WERI-Rb-1 (cell line): ENCODE measurements at regions not wholly inside any gene's neighbourhood (a gene's known extent, or its start where the extent isn't known, plus 50 kb on each side); places are given as distances from the start of the nearest gene placed in this dataset.

Experiments used
- DNase-seq: peaks from one replicate; pipeline ENCODE4 v3.0.0-alpha.2; 2020
- H3K27ac ChIP-seq: fragments of 250-450 bp; sonication (Bioruptor Pico); 2 replicates; pipeline ENCODE4 v1.5.1; 2020; ENCODE audit warnings: mild to moderate bottlenecking, moderate library complexity
- H3K27me3 ChIP-seq: fragments of 250-450 bp; sonication (Bioruptor Pico); 2 replicates; pipeline ENCODE4 v1.5.1; 2021; ENCODE audit warnings: mild to moderate bottlenecking, low read depth, moderate library complexity; ENCODE audit not compliant: insufficient read depth, severe bottlenecking
- H3K36me3 ChIP-seq: fragments of 250-450 bp; sonication (Bioruptor Pico); 2 replicates; pipeline ENCODE4 v1.5.1; 2020; ENCODE audit warnings: mild to moderate bottlenecking, moderate library complexity
- H3K4me3 ChIP-seq: 2 replicates; pipeline ENCODE4 v1.5.1; 2011; ENCODE audit warnings: low read depth, mild to moderate bottlenecking, control low read depth, low read length
- H3K9me3 ChIP-seq: fragments of 250-450 bp; sonication (Bioruptor Pico); 2 replicates; pipeline ENCODE4 v1.5.1; 2021; ENCODE audit warnings: mild to moderate bottlenecking, moderate library complexity; ENCODE audit not compliant: severe bottlenecking
- CTCF ChIP-seq: IDR thresholded peaks from 2 replicates; pipeline ENCODE4 v1.5.1; 2011; ENCODE audit warnings: low read depth, mild to moderate bottlenecking, control low read depth, inconsistent platforms, low read length

DNA sequence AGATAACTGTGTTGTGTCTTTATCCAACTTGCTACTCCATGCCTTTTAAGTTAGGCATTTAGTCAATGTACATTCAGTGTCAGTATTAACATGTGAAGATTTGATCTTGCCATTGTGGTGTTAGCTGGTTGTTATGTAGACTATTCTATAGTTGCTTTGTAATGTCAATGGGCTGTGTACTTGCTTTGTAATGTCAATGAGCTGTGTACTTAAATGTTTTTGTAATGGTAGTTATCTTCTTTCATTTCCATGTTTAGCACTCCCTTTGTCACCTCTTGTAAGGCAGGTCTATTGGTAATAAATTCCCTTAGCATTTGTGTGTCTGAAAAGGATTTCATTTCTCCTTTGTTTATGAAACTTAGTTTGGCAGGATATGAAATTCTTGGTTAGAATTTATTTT lies 53.4 kb downstream of the MC4R start:
- no peak overlapping the region for H3K27ac ChIP-seq
- H3K36me3 ChIP-seq = no peaks in the 10 kb centered on the region
- TF ChIP-seq CTCF = no peak
- H3K4me3 ChIP-seq = no peak overlapping the region
- DNase-seq = no peak
- H3K27me3 ChIP-seq = no peaks in the 10 kb centered on the region
- H3K9me3 ChIP-seq = no peaks in the 10 kb centered on the region

DNA sequence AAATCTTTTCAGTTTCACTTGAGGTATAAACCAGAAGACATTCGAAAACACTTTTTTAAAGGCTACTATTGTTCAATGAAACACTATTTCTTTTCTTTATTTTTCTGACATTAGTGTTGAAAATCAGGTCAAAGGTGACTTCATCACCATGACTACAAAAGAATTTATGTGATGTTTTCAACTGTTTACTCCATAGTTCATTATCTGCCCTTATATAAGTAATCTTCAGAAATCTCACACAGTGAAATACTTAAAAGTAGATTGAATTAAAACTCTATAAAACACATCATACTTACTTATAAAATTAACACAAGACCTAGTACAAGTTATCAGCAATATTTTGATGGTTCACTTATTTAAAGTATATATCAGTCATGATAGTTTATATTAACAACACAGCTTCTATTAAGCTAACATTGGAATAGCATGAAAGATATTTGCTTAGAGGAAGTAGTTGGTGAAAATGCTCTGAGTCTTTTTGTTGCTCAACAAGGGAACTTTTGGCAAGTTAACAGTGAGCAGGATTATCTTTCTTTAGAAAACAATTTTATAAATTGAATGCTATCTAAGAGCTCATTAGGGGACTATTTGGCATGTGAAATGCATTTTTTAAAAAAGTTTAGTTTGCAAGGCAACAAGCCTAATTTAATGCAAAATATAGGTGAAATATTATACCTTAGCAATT lies 60.8 kb downstream of the MC4R start:
- Histone ChIP-seq H3K4me3 (no peak overlapping the region), H3K36me3 (no peaks in the 10 kb centered on the region), H3K27me3 (no peaks in the 10 kb centered on the region), H3K9me3 (no peaks in the 10 kb centered on the region), H3K27ac (no peak overlapping the region)
- no peak for DNase-seq
- TF ChIP-seq CTCF = no peak

GRCh38 chr18:60295674-60296073 lies 76.9 kb downstream of the MC4R start:
- H3K36me3 ChIP-seq = no peaks in the 10 kb centered on the region
- H3K9me3 ChIP-seq = no peaks in the 10 kb centered on the region
- no peak for TF ChIP-seq CTCF
- no peaks in the 10 kb centered on the region for H3K27me3 ChIP-seq
- H3K27ac ChIP-seq = no peak overlapping the region
- H3K4me3 ChIP-seq = no peak overlapping the region
- DNase-seq = no peak

GRCh38 chr18:60292186-60292585 lies 80.4 kb downstream of the MC4R start:
- TF ChIP-seq CTCF = no peak
- DNase-seq = no peak
- Histone ChIP-seq H3K36me3 (no peaks in the 10 kb centered on the region), H3K27me3 (no peaks in the 10 kb centered on the region), H3K27ac (no peak overlapping the region), H3K4me3 (no peak overlapping the region), H3K9me3 (no peaks in the 10 kb centered on the region)

GRCh38 chr18:60279391-60279790 lies 93.2 kb downstream of the MC4R start:
- H3K27ac ChIP-seq = no peak overlapping the region
- TF ChIP-seq CTCF = no peak
- DNase-seq = no peak
- no peak overlapping the region for H3K4me3 ChIP-seq
- H3K9me3 ChIP-seq = no peaks in the 10 kb centered on the region
- H3K27me3 ChIP-seq = no peaks in the 10 kb centered on the region
- no peaks in the 10 kb centered on the region for H3K36me3 ChIP-seq

GRCh38 chr18:60277855-60278480 lies 94.6 kb downstream of the MC4R start:
- Histone ChIP-seq H3K4me3 (no peak overlapping the region), H3K36me3 (no peaks in the 10 kb centered on the region), H3K9me3 (peaks cover 3% of the 10 kb centered on the region), H3K27ac (no peak overlapping the region), H3K27me3 (no peaks in the 10 kb centered on the region)
- no peak for TF ChIP-seq CTCF
- DNase-seq = no peak
